ENCODE measurements at regions not wholly inside any gene's neighbourhood (a gene's known extent, or its start where the extent isn't known, plus 50 kb on each side); places are given as distances from the start of the nearest gene placed in this dataset.

DNA sequence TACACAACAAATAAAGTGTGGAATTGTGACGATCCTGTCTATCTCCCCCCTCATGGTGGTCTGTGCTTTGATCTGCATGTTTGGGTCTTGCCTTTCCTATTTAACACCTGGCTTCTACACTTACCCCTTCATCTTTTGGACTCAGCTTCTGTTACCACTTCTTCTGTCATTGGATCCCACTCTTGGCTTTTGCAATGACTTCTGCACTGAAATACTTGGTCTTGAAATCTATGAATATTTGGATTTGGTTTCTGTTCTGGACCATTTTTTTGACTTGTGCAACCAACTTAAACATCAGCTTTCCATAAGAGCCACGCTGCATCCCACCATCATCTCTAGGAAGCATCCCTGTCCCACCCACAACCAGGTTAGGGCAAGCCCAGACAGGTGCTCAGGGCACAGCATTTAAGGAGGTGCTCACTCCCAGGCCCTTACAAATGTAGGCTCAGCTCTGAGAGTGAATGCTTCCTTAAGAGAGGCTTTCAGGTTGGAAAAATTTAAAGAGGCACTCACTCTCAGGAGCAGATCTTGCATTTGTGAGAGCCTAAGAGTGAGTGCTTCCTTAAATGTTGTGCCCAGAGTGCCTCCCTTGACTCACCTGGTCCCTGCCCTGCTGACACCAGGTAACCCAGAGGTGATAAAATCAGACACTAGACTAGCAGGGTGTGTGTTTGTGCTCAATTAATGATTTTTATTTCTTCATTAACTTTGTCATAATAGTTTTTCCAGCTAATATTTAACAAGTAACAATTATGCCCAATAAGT is 124.5 kb upstream of the SH3BP4 start:
- no peak for TF ChIP-seq POLR2A (IDR thresholded peaks at IDR 0.05)
- TF ChIP-seq, protein P1, sequence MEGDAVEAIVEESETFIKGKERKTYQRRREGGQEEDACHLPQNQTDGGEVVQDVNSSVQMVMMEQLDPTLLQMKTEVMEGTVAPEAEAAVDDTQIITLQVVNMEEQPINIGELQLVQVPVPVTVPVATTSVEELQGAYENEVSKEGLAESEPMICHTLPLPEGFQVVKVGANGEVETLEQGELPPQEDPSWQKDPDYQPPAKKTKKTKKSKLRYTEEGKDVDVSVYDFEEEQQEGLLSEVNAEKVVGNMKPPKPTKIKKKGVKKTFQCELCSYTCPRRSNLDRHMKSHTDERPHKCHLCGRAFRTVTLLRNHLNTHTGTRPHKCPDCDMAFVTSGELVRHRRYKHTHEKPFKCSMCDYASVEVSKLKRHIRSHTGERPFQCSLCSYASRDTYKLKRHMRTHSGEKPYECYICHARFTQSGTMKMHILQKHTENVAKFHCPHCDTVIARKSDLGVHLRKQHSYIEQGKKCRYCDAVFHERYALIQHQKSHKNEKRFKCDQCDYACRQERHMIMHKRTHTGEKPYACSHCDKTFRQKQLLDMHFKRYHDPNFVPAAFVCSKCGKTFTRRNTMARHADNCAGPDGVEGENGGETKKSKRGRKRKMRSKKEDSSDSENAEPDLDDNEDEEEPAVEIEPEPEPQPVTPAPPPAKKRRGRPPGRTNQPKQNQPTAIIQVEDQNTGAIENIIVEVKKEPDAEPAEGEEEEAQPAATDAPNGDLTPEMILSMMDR (IDR thresholded peaks at IDR 0.05) = no peak
